Hepatocyte (in vitro differentiated cells): ENCODE measurements at regions not wholly inside any gene's neighbourhood (a gene's known extent, or its start where the extent isn't known, plus 50 kb on each side); places are given as distances from the start of the nearest gene placed in this dataset.

ENCODE experiments used
- DNase-seq: peaks from one replicate; pipeline ENCODE4 v3.0.0-alpha.2; 2016; ENCODE audit warnings: low spot score
- H2AFZ ChIP-seq: fragments of 200-600 bp; sonication (generic); 2 replicates; pipeline ENCODE4 v1.6.0; 2016; ENCODE audit warnings: antibody characterized with exemption, mild to moderate bottlenecking
- H3K27ac ChIP-seq: fragments of 200-600 bp; sonication (generic); 2 replicates; pipeline ENCODE4 v1.5.1; 2016; ENCODE audit warnings: mild to moderate bottlenecking
- H3K27me3 ChIP-seq: fragments of 200-600 bp; sonication (generic); 2 replicates; pipeline ENCODE4 v1.6.1; 2016
- H3K36me3 ChIP-seq: fragments of 200-600 bp; sonication (generic); replicated peaks from 2 replicates; pipeline ENCODE4 v1.5.1; 2016; ENCODE audit warnings: low read depth; ENCODE audit not compliant: insufficient read depth
- H3K4me1 ChIP-seq: fragments of 200-600 bp; sonication (generic); 2 replicates; pipeline ENCODE4 v1.5.1; 2016; ENCODE audit warnings: mild to moderate bottlenecking, moderate library complexity; ENCODE audit not compliant: insufficient read depth
- H3K4me2 ChIP-seq: fragments of 200-600 bp; sonication (generic); 2 replicates; pipeline ENCODE4 v1.6.0; 2016
- H3K4me3 ChIP-seq: fragments of 200-600 bp; sonication (generic); 2 replicates; pipeline ENCODE4 v1.5.1; 2016; ENCODE audit warnings: mild to moderate bottlenecking
- H3K79me2 ChIP-seq: fragments of 200-600 bp; sonication (generic); 2 replicates; pipeline ENCODE4 v1.6.0; 2017; ENCODE audit warnings: mild to moderate bottlenecking
- H3K9me2 ChIP-seq: fragments of 200-600 bp; sonication (generic); replicated peaks from 2 replicates; pipeline ENCODE4 v1.6.0; 2017; ENCODE audit warnings: mild to moderate bottlenecking; ENCODE audit not compliant: insufficient read depth
- H3K9me3 ChIP-seq: fragments of 200-600 bp; sonication (generic); 2 replicates; pipeline ENCODE4 v1.5.1; 2016; ENCODE audit warnings: low read depth, mild to moderate bottlenecking
- H4K20me1 ChIP-seq: fragments of 200-600 bp; sonication (generic); 2 replicates; pipeline ENCODE4 v1.6.0; 2016; ENCODE audit warnings: mild to moderate bottlenecking; ENCODE audit not compliant: insufficient read depth, poor library complexity, severe bottlenecking
- CTCF ChIP-seq: fragments of 200-600 bp; sonication (generic); IDR thresholded peaks from 2 replicates; pipeline ENCODE4 v1.5.1; 2016; ENCODE audit warnings: antibody characterized with exemption, mild to moderate bottlenecking; ENCODE audit not compliant: poor library complexity
- EZH2 ChIP-seq: fragments of 200-600 bp; sonication (generic); IDR thresholded peaks from 2 replicates; pipeline ENCODE4 v1.6.1; 2016; ENCODE audit warnings: antibody characterized with exemption, mild to moderate bottlenecking, borderline replicate concordance
- EZH2phosphoT487 ChIP-seq: fragments of 200-600 bp; sonication (generic); IDR thresholded peaks from one replicate; pipeline ENCODE4 v1.6.1; 2018; ENCODE audit warnings: antibody characterized with exemption, mild to moderate bottlenecking, low read depth, moderate library complexity; ENCODE audit not compliant: unreplicated experiment, severe bottlenecking
- WGBS: methylation state at CpG from one replicate; pipeline ENCODE4 v1.1.6; 2016; ENCODE audit warnings: low lambda C conversion rate; ENCODE audit errors: missing lambda C conversion rate; 5-methylcytosine and 5-hydroxymethylcytosine counted together

- Histone ChIP-seq H3K4me1 (peaks cover 4% of the 10 kb centered on the region), H3K79me2 (no peaks in the 10 kb centered on the region), H3K9me3 (no peaks in the 10 kb centered on the region), H3K4me2 (no peak overlapping the region), H2AFZ (no peak overlapping the region), H3K4me3 (no peak overlapping the region), H3K9me2 (no peaks in the 10 kb centered on the region), H4K20me1 (no peaks in the 10 kb centered on the region), H3K27ac (no peak overlapping the region), H3K36me3 (no peaks in the 10 kb centered on the region), H3K27me3 (no peaks in the 10 kb centered on the region)
- WGBS = 97% methylated on average over 38 of the region's 56 CpGs
- no peak for DNase-seq
- no peak for TF ChIP-seq EZH2phosphoT487
- no peak for TF ChIP-seq EZH2
- TF ChIP-seq CTCF = no peak
These were observed 825.8 kb upstream of the FANCL start for GRCh38 chr2:59066787-59067399.

GRCh38 chr2:59047373-59047995 lies 806.4 kb upstream of the FANCL start:
- Histone ChIP-seq H4K20me1 (no peaks in the 10 kb centered on the region), H3K9me3 (no peaks in the 10 kb centered on the region), H3K27me3 (no peaks in the 10 kb centered on the region), H3K9me2 (no peaks in the 10 kb centered on the region), H2AFZ (no peak overlapping the region), H3K4me2 (no peak overlapping the region), H3K36me3 (no peaks in the 10 kb centered on the region), H3K4me3 (no peak overlapping the region), H3K27ac (no peak overlapping the region), H3K4me1 (no peaks in the 10 kb centered on the region), H3K79me2 (no peaks in the 10 kb centered on the region)
- DNase-seq = no peak
- no peak for TF ChIP-seq EZH2phosphoT487
- TF ChIP-seq CTCF = no peak
- 70% methylated on average over 4 of the region's 4 CpGs for WGBS

- no peak for DNase-seq
- 86% methylated on average over 17 of the region's 17 CpGs for WGBS
- Histone ChIP-seq H3K4me2 (no peak overlapping the region), H3K27me3 (no peaks in the 10 kb centered on the region), H3K79me2 (no peaks in the 10 kb centered on the region), H3K36me3 (no peaks in the 10 kb centered on the region), H3K4me3 (no peak overlapping the region), H2AFZ (no peak overlapping the region), H4K20me1 (no peaks in the 10 kb centered on the region), H3K4me1 (no peaks in the 10 kb centered on the region), H3K9me3 (no peaks in the 10 kb centered on the region), H3K9me2 (no peaks in the 10 kb centered on the region), H3K27ac (no peak overlapping the region)
- no peak for TF ChIP-seq EZH2phosphoT487
- TF ChIP-seq CTCF = no peak
- no peak for TF ChIP-seq EZH2
These were observed 805.6 kb upstream of the FANCL start for GRCh38 chr2:59046401-59047372.
